ENCODE measurements at regions not wholly inside any gene's neighbourhood (a gene's known extent, or its start where the extent isn't known, plus 50 kb on each side); places are given as distances from the start of the nearest gene placed in this dataset.

- Histone ChIP-seq H3K27ac (no peak overlapping the region), H3K36me3 (no peaks in the 10 kb centered on the region), H3K9me3 (no peaks in the 10 kb centered on the region), H3K4me3 (no peak overlapping the region), H3K4me1 (no peaks in the 10 kb centered on the region), H3K27me3 (no peaks in the 10 kb centered on the region)
- FAIRE-seq (no peak), DNase-seq (no peak), ATAC-seq (no peak)
- intact Hi-C loops (cut with DNase I), result no loop called here
- WGBS, 2 donors, result 70 to 82% methylated on average over 15 of the region's 15 CpGs
- TF ChIP-seq, protein P1, sequence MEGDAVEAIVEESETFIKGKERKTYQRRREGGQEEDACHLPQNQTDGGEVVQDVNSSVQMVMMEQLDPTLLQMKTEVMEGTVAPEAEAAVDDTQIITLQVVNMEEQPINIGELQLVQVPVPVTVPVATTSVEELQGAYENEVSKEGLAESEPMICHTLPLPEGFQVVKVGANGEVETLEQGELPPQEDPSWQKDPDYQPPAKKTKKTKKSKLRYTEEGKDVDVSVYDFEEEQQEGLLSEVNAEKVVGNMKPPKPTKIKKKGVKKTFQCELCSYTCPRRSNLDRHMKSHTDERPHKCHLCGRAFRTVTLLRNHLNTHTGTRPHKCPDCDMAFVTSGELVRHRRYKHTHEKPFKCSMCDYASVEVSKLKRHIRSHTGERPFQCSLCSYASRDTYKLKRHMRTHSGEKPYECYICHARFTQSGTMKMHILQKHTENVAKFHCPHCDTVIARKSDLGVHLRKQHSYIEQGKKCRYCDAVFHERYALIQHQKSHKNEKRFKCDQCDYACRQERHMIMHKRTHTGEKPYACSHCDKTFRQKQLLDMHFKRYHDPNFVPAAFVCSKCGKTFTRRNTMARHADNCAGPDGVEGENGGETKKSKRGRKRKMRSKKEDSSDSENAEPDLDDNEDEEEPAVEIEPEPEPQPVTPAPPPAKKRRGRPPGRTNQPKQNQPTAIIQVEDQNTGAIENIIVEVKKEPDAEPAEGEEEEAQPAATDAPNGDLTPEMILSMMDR (IDR thresholded peaks at IDR 0.05), result no peak
Measured at GRCh38 chr2:4522498-4523421, 819.4 kb downstream of the DCDC2C start.

- Histone ChIP-seq H3K36me3 (no peaks in the 10 kb centered on the region), H3K27ac (no peak overlapping the region), H3K4me3 (no peak overlapping the region), H3K27me3 (no peaks in the 10 kb centered on the region), H3K4me1 (no peaks in the 10 kb centered on the region), H3K9me3 (no peaks in the 10 kb centered on the region)
- intact Hi-C loops (cut with DNase I), result no loop called here
- TF ChIP-seq, protein P1 (IDR thresholded peaks at IDR 0.05), result no peak
- FAIRE-seq, result no peak
- DNase-seq, result no peak
- ATAC-seq, result no peak
- 64 to 71% methylated on average over 8 of the region's 8 CpGs for WGBS, 2 donors
Measured at GRCh38 chr2:4527416-4527815, 824.0 kb downstream of the DCDC2C start.

DNA sequence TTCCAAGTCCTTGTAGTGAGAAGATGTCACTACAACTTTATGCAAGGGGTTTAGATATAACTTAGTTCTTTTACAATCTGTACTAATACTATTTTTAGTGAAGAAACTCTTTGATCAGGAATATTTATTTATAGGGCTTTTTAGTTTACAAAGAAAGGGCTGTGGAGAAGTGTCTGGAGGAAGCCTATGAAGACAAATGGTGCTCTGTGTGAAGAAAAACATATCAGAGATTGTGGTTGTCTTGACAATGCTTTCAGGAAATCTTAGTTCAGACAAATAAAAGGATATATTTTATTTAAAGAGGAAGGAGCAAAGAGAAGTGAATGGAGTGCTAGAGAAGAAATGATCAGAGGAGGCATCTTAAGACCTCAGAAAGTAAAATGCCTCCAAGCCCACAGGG is 824.9 kb downstream of the DCDC2C start:
- TF ChIP-seq, protein P1 (IDR thresholded peaks at IDR 0.05), result no peak
- no peak overlapping the region for H3K4me3 ChIP-seq
- intact Hi-C loops (cut with DNase I), result no loop called here
- H3K27ac ChIP-seq, result no peak overlapping the region
- H3K4me1 ChIP-seq, result no peaks in the 10 kb centered on the region
- no peaks in the 10 kb centered on the region for H3K36me3 ChIP-seq
- no peak for FAIRE-seq
- no peaks in the 10 kb centered on the region for H3K9me3 ChIP-seq
- H3K27me3 ChIP-seq, result no peaks in the 10 kb centered on the region
- DNase-seq, result no peak
- ATAC-seq, result no peak

GRCh38 chr2:4528773-4529172 is 825.4 kb downstream of the DCDC2C start:
- 51 to 59% methylated on average over 3 of the region's 3 CpGs for WGBS, 2 donors
- no peak overlapping the region for H3K4me3 ChIP-seq
- no peaks in the 10 kb centered on the region for H3K4me1 ChIP-seq
- intact Hi-C loops (cut with DNase I), result no loop called here
- DNase-seq (no peak), FAIRE-seq (no peak), ATAC-seq (no peak)
- no peaks in the 10 kb centered on the region for H3K9me3 ChIP-seq
- TF ChIP-seq, protein P1 (IDR thresholded peaks at IDR 0.05), result no peak
- no peak overlapping the region for H3K27ac ChIP-seq
- no peaks in the 10 kb centered on the region for H3K36me3 ChIP-seq
- no peaks in the 10 kb centered on the region for H3K27me3 ChIP-seq

GRCh38 chr2:4529738-4530137 is 826.4 kb downstream of the DCDC2C start:
- DNase-seq, result no peak
- intact Hi-C loops (cut with DNase I), result no loop called here
- Histone ChIP-seq H3K27ac (no peak overlapping the region), H3K27me3 (no peaks in the 10 kb centered on the region), H3K36me3 (no peaks in the 10 kb centered on the region), H3K9me3 (no peaks in the 10 kb centered on the region), H3K4me1 (no peaks in the 10 kb centered on the region), H3K4me3 (no peak overlapping the region)
- no peak for ATAC-seq
- TF ChIP-seq, protein P1 (IDR thresholded peaks at IDR 0.05), result no peak
- 69 to 84% methylated on average over 1 of the region's 1 CpG for WGBS, 2 donors
- no peak for FAIRE-seq

Measured in pancreas (tissue), 10 donors.